ENCODE measurements at regions not wholly inside any gene's neighbourhood (a gene's known extent, or its start where the extent isn't known, plus 50 kb on each side); places are given as distances from the start of the nearest gene placed in this dataset.

DNA sequence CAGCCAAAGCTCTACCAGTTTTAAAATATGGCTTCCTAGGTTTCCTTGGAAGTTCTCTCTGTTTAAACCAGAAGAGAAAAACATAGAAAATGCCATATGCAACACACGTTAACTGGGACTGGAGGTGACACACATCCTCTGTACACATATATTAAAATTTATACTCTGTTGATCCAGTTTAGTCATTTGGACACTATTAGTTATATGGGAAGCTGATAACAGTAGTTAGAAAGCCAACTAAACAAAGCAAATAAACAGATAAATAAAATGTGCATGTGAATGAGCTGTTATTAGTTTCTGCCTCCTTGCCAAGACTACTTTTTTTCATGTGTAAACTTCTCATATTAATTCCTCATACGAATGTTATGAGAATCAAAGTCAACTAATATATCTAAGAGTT is 1249.2 kb upstream of the CDH6 start:
- H3K27me3 ChIP-seq (replicated peaks in 1 of 4; ENCODE audit: control insufficient read depth in 3 of 4, extremely low read depth in 1 of 4, insufficient read depth in 3 of 4, low read length in 3 of 4): no peaks in the 10 kb centered on the region
- no peak overlapping the region for H3K18ac ChIP-seq (ENCODE audit: extremely low read depth, low read length)
- H3K79me2 ChIP-seq (ENCODE audit: control insufficient read depth in 1 of 2, insufficient read depth in 2 of 2, low read length in 2 of 2): no peaks in the 10 kb centered on the region
- CTCF ChIA-PET (ENCODE audit: partially characterized antibody): no interaction called here
- no peak overlapping the region for H2AK5ac ChIP-seq (ENCODE audit: low read depth, low read length)
- no peak overlapping the region for H2AFZ ChIP-seq (ENCODE audit: low read length)
- no peak overlapping the region for H3K4ac ChIP-seq (replicated peaks; ENCODE audit: insufficient read length, low read depth, low read length)
- H2BK120ac ChIP-seq (replicated peaks; ENCODE audit: low read depth, low read length): no peak overlapping the region
- no peak overlapping the region for H4K91ac ChIP-seq (replicated peaks; ENCODE audit: insufficient read length, low read length)
- no peak overlapping the region for H3K4me3 ChIP-seq (ENCODE audit: extremely low read depth in 1 of 4, insufficient read depth in 2 of 4, low read depth in 3 of 4, low read length in 4 of 4)
- H2BK20ac ChIP-seq (ENCODE audit: low read length): no peak overlapping the region
- no peak overlapping the region for H2BK5ac ChIP-seq (ENCODE audit: low read depth, low read length)
- no peaks in the 10 kb centered on the region for H3K36me3 ChIP-seq (ENCODE audit: control insufficient read depth in 2 of 4, insufficient read depth in 4 of 4, low read length in 3 of 4)
- no peaks in the 10 kb centered on the region for H3K79me1 ChIP-seq (ENCODE audit: low read depth, low read length)
- FAIRE-seq: no peak
- H4K8ac ChIP-seq (ENCODE audit: extremely low read depth, insufficient read depth, low read length): no peak overlapping the region
- POLR2A ChIA-PET (ENCODE audit: partially characterized antibody): no interaction called here
- no peak overlapping the region for H2BK15ac ChIP-seq (ENCODE audit: low read length)
- no peak overlapping the region for H2BK12ac ChIP-seq (ENCODE audit: low read depth, low read length)
- no peaks in the 10 kb centered on the region for H3K23me2 ChIP-seq (ENCODE audit: low read depth, low read length)
- H3K56ac ChIP-seq (replicated peaks; ENCODE audit: insufficient read length, low read depth, low read length): no peak overlapping the region
- DNase-seq (ENCODE audit: low read depth in 1 of 2, low spot score in 2 of 2): no peak
- no peak overlapping the region for H3K23ac ChIP-seq (ENCODE audit: insufficient read length)
- no peak overlapping the region for H3K27ac ChIP-seq (ENCODE audit: low read depth, low read length)
- H3K14ac ChIP-seq (ENCODE audit: insufficient read length): no peak overlapping the region
- no peak overlapping the region for H3K4me2 ChIP-seq (ENCODE audit: insufficient read depth in 1 of 2, low read depth in 2 of 2, low read length in 2 of 2)
- H4K5ac ChIP-seq (ENCODE audit: insufficient read length, low read depth, low read length): no peak overlapping the region
- H3K9ac ChIP-seq (replicated peaks in 1 of 4; ENCODE audit: extremely low read depth in 1 of 4, low read depth in 3 of 4, low read length in 3 of 4): no peak overlapping the region
- 94% methylated on average over 2 of the region's 2 CpGs; no CpG with 5 or more reads in 1 of the 2 experiments for WGBS, 2 experiments (ENCODE audit: extremely low coverage in 1 of 2, insufficient coverage in 1 of 2, insufficient read length in 1 of 2, insufficient replicate concordance in 2 of 2, low coverage in 1 of 2, low lambda C conversion rate in 2 of 2, missing lambda C conversion rate in 1 of 2)
- H3K4me1 ChIP-seq (replicated peaks in 1 of 4; ENCODE audit: control insufficient read depth in 3 of 4, insufficient read depth in 4 of 4, low read length in 3 of 4): peaks cover 0 to 3% (median 0%) of the 10 kb centered on the region in 4 experiments; a peak in 1 of 7 replicates
- H3K9me3 ChIP-seq (ENCODE audit: insufficient read depth in 2 of 2, low read depth in 1 of 2, low read length in 1 of 2): no peaks in the 10 kb centered on the region
- H4K20me1 ChIP-seq (replicated peaks in 1 of 2; ENCODE audit: control insufficient read depth in 1 of 2, insufficient read depth in 2 of 2, low read length in 2 of 2): no peaks in the 10 kb centered on the region
- TF ChIP-seq, protein P1, sequence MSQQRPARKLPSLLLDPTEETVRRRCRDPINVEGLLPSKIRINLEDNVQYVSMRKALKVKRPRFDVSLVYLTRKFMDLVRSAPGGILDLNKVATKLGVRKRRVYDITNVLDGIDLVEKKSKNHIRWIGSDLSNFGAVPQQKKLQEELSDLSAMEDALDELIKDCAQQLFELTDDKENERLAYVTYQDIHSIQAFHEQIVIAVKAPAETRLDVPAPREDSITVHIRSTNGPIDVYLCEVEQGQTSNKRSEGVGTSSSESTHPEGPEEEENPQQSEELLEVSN (IDR thresholded peaks at IDR 0.05): no peak
- TF ChIP-seq RXRA (IDR thresholded peaks at IDR 0.05; ENCODE audit: insufficient read depth, low read depth, low read length) (no peak), ASH2L (IDR thresholded peaks at IDR 0.05; ENCODE audit: low read length) (no peak), CBX8 (IDR thresholded peaks at IDR 0.05; ENCODE audit: borderline replicate concordance, low read depth, low read length) (no peak), POLR2A (IDR thresholded peaks at IDR 0.05; ENCODE audit: control extremely low read depth in 1 of 2, low read depth in 2 of 2, low read length in 2 of 2) (no peak), GABPA (IDR thresholded peaks at IDR 0.05; ENCODE audit: borderline replicate concordance, insufficient read depth, low read length) (no peak), CEBPB (IDR thresholded peaks at IDR 0.05; ENCODE audit: low read depth, low read length) (no peak), TAF7 (optimal IDR thresholded peaks at IDR 0.05; ENCODE audit: borderline replicate concordance, low read depth, low read length) (no peak)
- TF ChIP-seq, protein P2, sequence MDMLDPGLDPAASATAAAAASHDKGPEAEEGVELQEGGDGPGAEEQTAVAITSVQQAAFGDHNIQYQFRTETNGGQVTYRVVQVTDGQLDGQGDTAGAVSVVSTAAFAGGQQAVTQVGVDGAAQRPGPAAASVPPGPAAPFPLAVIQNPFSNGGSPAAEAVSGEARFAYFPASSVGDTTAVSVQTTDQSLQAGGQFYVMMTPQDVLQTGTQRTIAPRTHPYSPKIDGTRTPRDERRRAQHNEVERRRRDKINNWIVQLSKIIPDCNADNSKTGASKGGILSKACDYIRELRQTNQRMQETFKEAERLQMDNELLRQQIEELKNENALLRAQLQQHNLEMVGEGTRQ (IDR thresholded peaks at IDR 0.05; ENCODE audit: low read length): no peak
- TF ChIP-seq, protein P3, sequence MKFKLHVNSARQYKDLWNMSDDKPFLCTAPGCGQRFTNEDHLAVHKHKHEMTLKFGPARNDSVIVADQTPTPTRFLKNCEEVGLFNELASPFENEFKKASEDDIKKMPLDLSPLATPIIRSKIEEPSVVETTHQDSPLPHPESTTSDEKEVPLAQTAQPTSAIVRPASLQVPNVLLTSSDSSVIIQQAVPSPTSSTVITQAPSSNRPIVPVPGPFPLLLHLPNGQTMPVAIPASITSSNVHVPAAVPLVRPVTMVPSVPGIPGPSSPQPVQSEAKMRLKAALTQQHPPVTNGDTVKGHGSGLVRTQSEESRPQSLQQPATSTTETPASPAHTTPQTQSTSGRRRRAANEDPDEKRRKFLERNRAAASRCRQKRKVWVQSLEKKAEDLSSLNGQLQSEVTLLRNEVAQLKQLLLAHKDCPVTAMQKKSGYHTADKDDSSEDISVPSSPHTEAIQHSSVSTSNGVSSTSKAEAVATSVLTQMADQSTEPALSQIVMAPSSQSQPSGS (IDR thresholded peaks at IDR 0.05; ENCODE audit: low read length): no peak
- TF ChIP-seq, protein P4, sequence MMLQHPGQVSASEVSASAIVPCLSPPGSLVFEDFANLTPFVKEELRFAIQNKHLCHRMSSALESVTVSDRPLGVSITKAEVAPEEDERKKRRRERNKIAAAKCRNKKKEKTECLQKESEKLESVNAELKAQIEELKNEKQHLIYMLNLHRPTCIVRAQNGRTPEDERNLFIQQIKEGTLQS (IDR thresholded peaks at IDR 0.05; ENCODE audit: insufficient read depth, low read depth, low read length): no peak

Measured in H1 (cell line).